Adrenal gland (tissue), 5 donors: ENCODE measurements at regions not wholly inside any gene's neighbourhood (a gene's known extent, or its start where the extent isn't known, plus 50 kb on each side); places are given as distances from the start of the nearest gene placed in this dataset.

Experiments used
- CTCF ChIP-seq, 6 experiments: fragments of 450-650 bp in 4 of 6; fragments of 200-600 bp in 2 of 6; sonication (generic) in 1 of 6; IDR thresholded peaks; 1 replicate in 5 of 6; 2 replicates in 1 of 6; pipeline versions ENCODE4 v1.5.1 to v1.8.0; 2016 to 2021; ENCODE audit warnings: antibody characterized with exemption in 6 of 6, mild to moderate bottlenecking in 2 of 6, moderate library complexity in 1 of 6
- POLR2A ChIP-seq, 2 donors: fragments of 450-650 bp; IDR thresholded peaks; one replicate each; pipeline ENCODE4 v1.6.1; 2017; ENCODE audit warnings: antibody characterized with exemption in 2 of 2, mild to moderate bottlenecking in 2 of 2, moderate library complexity in 1 of 2
- donor health status: DM: no; HTN: no; CAD: no.

GRCh38 chr7:131972251-131972650, 415.8 kb upstream of the PODXL start:
- TF ChIP-seq CTCF (IDR thresholded peaks at IDR 0.05): no peak
- no peak for TF ChIP-seq POLR2A (IDR thresholded peaks at IDR 0.05)
